BJ (cell line): ENCODE measurements at regions not wholly inside any gene's neighbourhood (a gene's known extent, or its start where the extent isn't known, plus 50 kb on each side); places are given as distances from the start of the nearest gene placed in this dataset.

Source experiments
- CTCF ChIA-PET: fragments of 350-600 bp; formaldehyde crosslinking; extraction: SDS; loops from one replicate; lab custom pipeline; 2021; ENCODE audit warnings: antibody characterized with exemption, inconsistent platforms; lab: Yijun Ruan, JAX
- POLR2A ChIA-PET: fragments of 300-600 bp; sonication (Branson Sonifier 250); formaldehyde crosslinking; extraction: SDS; loops from one replicate; lab custom pipeline; 2021; ENCODE audit warnings: antibody characterized with exemption; lab: Charles Lee
- DNase-seq: peaks from one replicate; pipeline ENCODE4 v3.0.0-alpha.2; 2011; ENCODE audit warnings: low read depth
- H3K27me3 ChIP-seq: 2 replicates; pipeline ENCODE4 v1.6.0; 2011; ENCODE audit warnings: low read length; ENCODE audit not compliant: control insufficient read depth, insufficient read depth
- H3K36me3 ChIP-seq: 2 replicates; pipeline ENCODE4 v1.5.1; 2011; ENCODE audit warnings: low read length; ENCODE audit not compliant: control insufficient read depth, insufficient read depth
- H3K4me3 ChIP-seq: 2 replicates; pipeline ENCODE4 v1.5.1; 2011; ENCODE audit warnings: low read depth, mild to moderate bottlenecking, control low read depth, low read length
- TF ChIP-seq, protein P1 (sequence below): IDR thresholded peaks from 2 replicates; pipeline ENCODE4 v1.5.1; 2011; ENCODE audit warnings: low read depth, mild to moderate bottlenecking, control low read depth, inconsistent platforms, low read length, moderate library complexity; ENCODE audit not compliant: insufficient read depth

- no peaks in the 10 kb centered on the region for H3K27me3 ChIP-seq
- TF ChIP-seq, protein P1, sequence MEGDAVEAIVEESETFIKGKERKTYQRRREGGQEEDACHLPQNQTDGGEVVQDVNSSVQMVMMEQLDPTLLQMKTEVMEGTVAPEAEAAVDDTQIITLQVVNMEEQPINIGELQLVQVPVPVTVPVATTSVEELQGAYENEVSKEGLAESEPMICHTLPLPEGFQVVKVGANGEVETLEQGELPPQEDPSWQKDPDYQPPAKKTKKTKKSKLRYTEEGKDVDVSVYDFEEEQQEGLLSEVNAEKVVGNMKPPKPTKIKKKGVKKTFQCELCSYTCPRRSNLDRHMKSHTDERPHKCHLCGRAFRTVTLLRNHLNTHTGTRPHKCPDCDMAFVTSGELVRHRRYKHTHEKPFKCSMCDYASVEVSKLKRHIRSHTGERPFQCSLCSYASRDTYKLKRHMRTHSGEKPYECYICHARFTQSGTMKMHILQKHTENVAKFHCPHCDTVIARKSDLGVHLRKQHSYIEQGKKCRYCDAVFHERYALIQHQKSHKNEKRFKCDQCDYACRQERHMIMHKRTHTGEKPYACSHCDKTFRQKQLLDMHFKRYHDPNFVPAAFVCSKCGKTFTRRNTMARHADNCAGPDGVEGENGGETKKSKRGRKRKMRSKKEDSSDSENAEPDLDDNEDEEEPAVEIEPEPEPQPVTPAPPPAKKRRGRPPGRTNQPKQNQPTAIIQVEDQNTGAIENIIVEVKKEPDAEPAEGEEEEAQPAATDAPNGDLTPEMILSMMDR, result no peak
- CTCF ChIA-PET, result no interaction called here
- H3K4me3 ChIP-seq, result no peak overlapping the region
- no peaks in the 10 kb centered on the region for H3K36me3 ChIP-seq
- POLR2A ChIA-PET, result no interaction called here
- no peak for DNase-seq
Measured at GRCh38 chr4:8741513-8742226, 130.0 kb downstream of the HMX1 start.

DNA sequence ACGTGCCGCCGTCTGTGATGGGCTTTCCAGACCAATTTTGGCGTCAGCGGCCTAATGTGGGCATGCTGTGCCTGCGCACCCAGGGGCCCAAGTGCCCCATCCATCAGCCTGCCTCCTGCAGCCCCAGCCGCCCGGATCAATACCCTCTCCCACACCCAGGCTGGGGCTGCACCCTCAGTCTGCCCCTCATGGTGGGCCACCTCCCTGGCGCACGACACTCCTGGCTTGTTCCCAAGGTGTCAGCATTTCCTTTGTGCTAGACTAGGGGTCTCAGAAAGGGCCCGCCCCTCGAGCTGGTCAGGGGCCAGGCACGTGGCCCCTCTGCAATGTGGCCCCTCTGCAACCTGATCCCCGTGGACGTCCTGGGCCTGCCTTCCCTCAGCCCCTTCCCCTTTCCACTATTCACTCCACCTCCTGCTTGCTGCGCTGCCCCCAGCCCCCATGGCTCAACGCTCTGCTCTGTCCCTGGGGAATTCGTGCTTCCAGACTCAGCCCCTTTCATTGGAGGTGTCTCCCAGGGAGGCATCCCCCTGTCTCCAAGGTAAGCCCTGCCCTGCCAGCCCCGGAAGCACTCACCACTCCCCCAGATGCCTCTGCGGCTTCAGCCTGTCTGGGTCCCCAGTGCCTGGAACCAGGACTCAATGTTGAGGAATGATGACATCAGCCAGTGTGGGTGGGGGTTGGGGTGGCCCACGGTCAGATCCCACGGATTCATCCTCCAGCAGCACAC lies 130.8 kb downstream of the HMX1 start:
- DNase-seq, result no peak
- Histone ChIP-seq H3K4me3 (no peak overlapping the region), H3K27me3 (no peaks in the 10 kb centered on the region), H3K36me3 (no peaks in the 10 kb centered on the region)
- TF ChIP-seq, protein P1, result no peak
- CTCF ChIA-PET, result no interaction called here
- POLR2A ChIA-PET, result no interaction called here

DNA sequence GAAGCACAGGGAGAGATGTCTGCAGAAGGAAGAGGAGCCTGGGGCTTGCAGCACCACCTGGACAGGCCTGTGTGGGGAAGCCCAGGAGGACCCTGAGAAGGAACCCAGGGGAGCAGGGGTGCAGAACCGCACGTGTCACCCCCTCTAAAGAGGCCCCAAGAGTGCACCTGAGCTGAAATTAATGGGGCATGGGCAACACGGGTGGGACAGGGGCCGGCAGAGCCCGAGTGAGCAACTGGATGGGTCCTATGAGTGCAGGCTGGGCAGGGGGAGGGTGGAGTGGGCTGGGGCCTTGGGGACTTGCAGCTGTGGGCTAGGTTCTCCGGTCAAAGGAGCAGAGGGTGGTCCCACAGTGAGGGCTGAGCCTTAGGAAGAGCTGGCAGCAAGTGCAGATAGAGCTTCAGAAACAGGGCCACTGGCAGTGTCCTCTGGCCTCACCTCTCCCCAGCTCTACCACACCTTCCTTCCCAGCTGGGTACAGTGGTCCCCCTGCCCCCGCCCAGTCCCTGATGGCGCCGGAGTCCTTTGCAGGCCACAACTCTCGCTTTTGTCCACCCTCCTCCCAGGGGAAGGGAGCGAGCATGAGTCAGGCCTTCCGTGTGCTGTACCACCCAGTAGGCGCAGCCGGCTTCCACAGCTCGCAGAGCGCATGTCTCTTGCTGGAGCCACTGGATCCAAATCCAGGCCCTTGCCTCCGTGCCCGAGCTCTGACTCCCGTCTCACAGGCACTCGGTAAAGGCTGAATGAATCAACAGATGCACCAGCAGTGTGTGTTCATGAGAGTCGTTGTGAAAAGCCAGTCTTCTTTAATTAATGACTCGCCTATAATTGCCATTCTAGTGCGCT lies 131.6 kb downstream of the HMX1 start:
- TF ChIP-seq, protein P1, result no peak
- ChIA-PET CTCF (no interaction called here), POLR2A (no interaction called here)
- DNase-seq, result no peak
- Histone ChIP-seq H3K27me3 (no peaks in the 10 kb centered on the region), H3K36me3 (no peaks in the 10 kb centered on the region), H3K4me3 (no peak overlapping the region)

- Histone ChIP-seq H3K4me3 (no peak overlapping the region), H3K27me3 (no peaks in the 10 kb centered on the region), H3K36me3 (no peaks in the 10 kb centered on the region)
- ChIA-PET CTCF (no interaction called here), POLR2A (no interaction called here)
- DNase-seq, result no peak
- TF ChIP-seq, protein P1, result no peak
Measured at GRCh38 chr4:8739317-8739716, 132.3 kb downstream of the HMX1 start.

- DNase-seq, result no peak
- H3K36me3 ChIP-seq, result no peaks in the 10 kb centered on the region
- H3K27me3 ChIP-seq, result no peaks in the 10 kb centered on the region
- ChIA-PET CTCF (no interaction called here), POLR2A (no interaction called here)
- H3K4me3 ChIP-seq, result no peak overlapping the region
- TF ChIP-seq, protein P1, result no peak
Measured at GRCh38 chr4:8738471-8738931, 133.1 kb downstream of the HMX1 start.
